OCI-LY7 (cell line): ENCODE measurements at regions not wholly inside any gene's neighbourhood (a gene's known extent, or its start where the extent isn't known, plus 50 kb on each side); places are given as distances from the start of the nearest gene placed in this dataset.

Source experiments
- BruUV-seq: library from RNA; stranded (reverse); fragments of 400-500 nt; replicated peaks from 2 replicates; lab custom pipeline; 2021; lab: Mats Ljungman, UMichigan
- CTCF ChIA-PET: fragments of 300-600 bp; sonication (Branson Sonifier 250); formaldehyde crosslinking; loops from one replicate; lab custom pipeline; 2022; ENCODE audit warnings: antibody characterized with exemption; ENCODE audit not compliant: unreplicated experiment; lab: Charles Lee
- POLR2A ChIA-PET: fragments of 300-600 bp; sonication (Branson Sonifier 250); formaldehyde crosslinking; loops from one replicate; lab custom pipeline; 2022; ENCODE audit warnings: antibody characterized with exemption; lab: Charles Lee
- DNase-seq: peaks from one replicate; pipeline ENCODE4 v3.0.0-alpha.2; 2015; ENCODE audit warnings: low spot score
- H2AFZ ChIP-seq: fragments of 200-600 bp; sonication (generic), shearing (Covaris generic); 2 replicates; pipeline ENCODE4 v1.6.1; 2014; ENCODE audit warnings: mild to moderate bottlenecking, antibody characterized with exemption, low read length, moderate library complexity
- H3K27ac ChIP-seq: fragments of 200-600 bp; sonication (generic); 2 replicates; pipeline ENCODE4 v1.5.1; 2014; ENCODE audit warnings: mixed run types, low read depth, mild to moderate bottlenecking, moderate library complexity, low read length, inconsistent platforms; ENCODE audit not compliant: poor library complexity, severe bottlenecking
- H3K36me3 ChIP-seq: fragments of 200-600 bp; sonication (generic); 2 replicates; pipeline ENCODE4 v1.6.1; 2014; ENCODE audit warnings: mild to moderate bottlenecking, antibody characterized with exemption, low read length, moderate library complexity, mixed read lengths; ENCODE audit not compliant: insufficient read depth
- H3K4me1 ChIP-seq: fragments of 200-600 bp; sonication (generic); 2 replicates; pipeline ENCODE4 v1.5.1; 2014; ENCODE audit warnings: mild to moderate bottlenecking, low read length; ENCODE audit not compliant: insufficient read depth, poor library complexity, severe bottlenecking
- H3K4me2 ChIP-seq: fragments of 200-600 bp; sonication (generic); 2 replicates; pipeline ENCODE4 v1.6.1; 2014; ENCODE audit warnings: mild to moderate bottlenecking, low read length
- H3K4me3 ChIP-seq: fragments of 200-600 bp; sonication (generic); 2 replicates; pipeline ENCODE4 v1.5.1; 2014; ENCODE audit warnings: mild to moderate bottlenecking, low read depth, low read length; ENCODE audit not compliant: poor library complexity, severe bottlenecking
- H3K79me2 ChIP-seq: fragments of 200-600 bp; sonication (generic); 2 replicates; pipeline ENCODE4 v1.6.1; 2016; ENCODE audit warnings: low read depth, mild to moderate bottlenecking, low read length, moderate library complexity, mixed read lengths; ENCODE audit not compliant: insufficient read depth
- H3K9me2 ChIP-seq: fragments of 200-600 bp; sonication (generic); 2 replicates; pipeline ENCODE4 v1.6.1; 2016; ENCODE audit warnings: mild to moderate bottlenecking, low read length, mixed read lengths; ENCODE audit not compliant: insufficient read depth
- H3K9me3 ChIP-seq: fragments of 200-600 bp; sonication (generic); 2 replicates; pipeline ENCODE4 v1.6.1; 2014; ENCODE audit warnings: mild to moderate bottlenecking, mixed run types, low read length, mixed read lengths
- H4K20me1 ChIP-seq: fragments of 200-600 bp; sonication (generic); 2 replicates; pipeline ENCODE4 v1.6.1; 2014; ENCODE audit warnings: mild to moderate bottlenecking, antibody characterized with exemption, low read length, moderate library complexity, mixed read lengths; ENCODE audit not compliant: insufficient read depth
- CTCF ChIP-seq: fragments of 200-600 bp; sonication (generic); conservative IDR thresholded peaks from 2 replicates; pipeline ENCODE4 v1.5.1; 2014; ENCODE audit warnings: mild to moderate bottlenecking, antibody characterized with exemption, low read length, moderate library complexity, mixed read lengths
- EZH2phosphoT487 ChIP-seq: fragments of 200-600 bp; sonication (generic); IDR thresholded peaks from 2 replicates; pipeline ENCODE4 v1.6.1; 2018; ENCODE audit warnings: low read depth, borderline replicate concordance, mild to moderate bottlenecking, mixed run types, antibody characterized with exemption, low read length, moderate library complexity, mixed read lengths
- intact Hi-C: fragments of 100-400 bp; cut with micrococcal nuclease; formaldehyde crosslinking; loops from one replicate; pipeline ENCODE4 v1.10.0; 2022; ENCODE audit not compliant: unreplicated experiment

GRCh38 chr9:108015690-108016089 lies 526.1 kb upstream of the KLF4 start:
- no peaks in the 10 kb centered on the region for H3K9me2 ChIP-seq
- H3K36me3 ChIP-seq = no peaks in the 10 kb centered on the region
- ChIA-PET POLR2A (no interaction called here), CTCF (no interaction called here)
- DNase-seq = no peak
- no peaks in the 10 kb centered on the region for H4K20me1 ChIP-seq
- no peaks in the 10 kb centered on the region for H3K4me1 ChIP-seq
- TF ChIP-seq EZH2phosphoT487 (no peak), CTCF (no peak)
- intact Hi-C loops = no loop called here
- no peak overlapping the region for H3K4me2 ChIP-seq
- no peak overlapping the region for H3K27ac ChIP-seq
- no peak overlapping the region for H2AFZ ChIP-seq
- H3K9me3 ChIP-seq = no peaks in the 10 kb centered on the region
- H3K79me2 ChIP-seq = no peaks in the 10 kb centered on the region
- no TSS peak for BruUV-seq
- no peak overlapping the region for H3K4me3 ChIP-seq

- Histone ChIP-seq H3K4me2 (no peak overlapping the region), H3K9me2 (no peaks in the 10 kb centered on the region), H3K36me3 (no peaks in the 10 kb centered on the region), H3K4me1 (no peaks in the 10 kb centered on the region), H3K9me3 (no peaks in the 10 kb centered on the region), H4K20me1 (no peaks in the 10 kb centered on the region), H3K4me3 (no peak overlapping the region), H3K79me2 (no peaks in the 10 kb centered on the region), H2AFZ (no peak overlapping the region), H3K27ac (no peak overlapping the region)
- intact Hi-C loops = no loop called here
- no TSS peak for BruUV-seq
- CTCF ChIA-PET = no interaction called here
- POLR2A ChIA-PET = interaction anchor here (0.6 to 2.0 kb wide), 3 partner anchors 18 to 541 kb away, joined by 3 to 5 read pairs (median 3); no protein-coding TSS in a partner anchor
- DNase-seq = no peak
- TF ChIP-seq EZH2phosphoT487 = no peak
Observed at GRCh38 chr9:108014353-108014752, 524.8 kb upstream of the KLF4 start.

- TF ChIP-seq CTCF (no peak), EZH2phosphoT487 (no peak)
- Histone ChIP-seq H4K20me1 (no peaks in the 10 kb centered on the region), H3K9me3 (no peaks in the 10 kb centered on the region), H3K27ac (no peak overlapping the region), H3K9me2 (no peaks in the 10 kb centered on the region), H3K4me1 (no peaks in the 10 kb centered on the region), H2AFZ (no peak overlapping the region), H3K4me3 (no peak overlapping the region), H3K79me2 (no peaks in the 10 kb centered on the region), H3K4me2 (no peak overlapping the region), H3K36me3 (no peaks in the 10 kb centered on the region)
- intact Hi-C loops = no loop called here
- BruUV-seq = no TSS peak
- no peak for DNase-seq
- ChIA-PET POLR2A (interaction anchor here (0.6 to 2.0 kb wide), 3 partner anchors 11 to 776 kb away, joined by 3 to 5 read pairs (median 4); no protein-coding TSS in a partner anchor), CTCF (no interaction called here)
Observed at GRCh38 chr9:108012886-108013665, 523.5 kb upstream of the KLF4 start.
